ENCODE measurements at regions not wholly inside any gene's neighbourhood (a gene's known extent, or its start where the extent isn't known, plus 50 kb on each side); places are given as distances from the start of the nearest gene placed in this dataset.

DNA sequence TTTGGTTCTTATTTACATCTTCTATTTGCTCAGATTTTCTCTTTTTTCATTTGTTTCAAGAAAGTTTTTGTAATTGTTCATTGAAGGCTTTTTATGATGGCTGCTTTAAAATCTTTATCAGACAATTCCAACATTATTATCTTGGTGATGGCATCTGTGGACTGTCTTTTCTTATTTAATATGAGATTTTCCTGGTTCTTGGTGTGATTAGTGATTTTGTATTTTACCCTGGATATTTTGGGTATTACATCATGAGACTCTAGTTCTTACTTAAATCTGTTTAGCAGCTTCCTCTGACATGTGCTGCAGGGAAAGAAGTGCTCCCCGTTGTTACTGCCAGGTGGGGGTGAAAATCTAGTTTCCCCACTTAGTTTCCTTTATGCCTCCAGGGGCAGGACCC lies 94.2 kb upstream of the ANKH start (continued):
- TF ChIP-seq, protein P1, sequence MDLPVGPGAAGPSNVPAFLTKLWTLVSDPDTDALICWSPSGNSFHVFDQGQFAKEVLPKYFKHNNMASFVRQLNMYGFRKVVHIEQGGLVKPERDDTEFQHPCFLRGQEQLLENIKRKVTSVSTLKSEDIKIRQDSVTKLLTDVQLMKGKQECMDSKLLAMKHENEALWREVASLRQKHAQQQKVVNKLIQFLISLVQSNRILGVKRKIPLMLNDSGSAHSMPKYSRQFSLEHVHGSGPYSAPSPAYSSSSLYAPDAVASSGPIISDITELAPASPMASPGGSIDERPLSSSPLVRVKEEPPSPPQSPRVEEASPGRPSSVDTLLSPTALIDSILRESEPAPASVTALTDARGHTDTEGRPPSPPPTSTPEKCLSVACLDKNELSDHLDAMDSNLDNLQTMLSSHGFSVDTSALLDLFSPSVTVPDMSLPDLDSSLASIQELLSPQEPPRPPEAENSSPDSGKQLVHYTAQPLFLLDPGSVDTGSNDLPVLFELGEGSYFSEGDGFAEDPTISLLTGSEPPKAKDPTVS (IDR thresholded peaks at IDR 0.05; ENCODE audit: low read depth, low read length), result no peak
- no peak for TF ChIP-seq ZNF207 (IDR thresholded peaks at IDR 0.05; ENCODE audit: borderline replicate concordance)
- TF ChIP-seq NFYB (IDR thresholded peaks at IDR 0.05; ENCODE audit: insufficient read depth, low read depth, low read length), result no peak
- TF ChIP-seq, protein P2, sequence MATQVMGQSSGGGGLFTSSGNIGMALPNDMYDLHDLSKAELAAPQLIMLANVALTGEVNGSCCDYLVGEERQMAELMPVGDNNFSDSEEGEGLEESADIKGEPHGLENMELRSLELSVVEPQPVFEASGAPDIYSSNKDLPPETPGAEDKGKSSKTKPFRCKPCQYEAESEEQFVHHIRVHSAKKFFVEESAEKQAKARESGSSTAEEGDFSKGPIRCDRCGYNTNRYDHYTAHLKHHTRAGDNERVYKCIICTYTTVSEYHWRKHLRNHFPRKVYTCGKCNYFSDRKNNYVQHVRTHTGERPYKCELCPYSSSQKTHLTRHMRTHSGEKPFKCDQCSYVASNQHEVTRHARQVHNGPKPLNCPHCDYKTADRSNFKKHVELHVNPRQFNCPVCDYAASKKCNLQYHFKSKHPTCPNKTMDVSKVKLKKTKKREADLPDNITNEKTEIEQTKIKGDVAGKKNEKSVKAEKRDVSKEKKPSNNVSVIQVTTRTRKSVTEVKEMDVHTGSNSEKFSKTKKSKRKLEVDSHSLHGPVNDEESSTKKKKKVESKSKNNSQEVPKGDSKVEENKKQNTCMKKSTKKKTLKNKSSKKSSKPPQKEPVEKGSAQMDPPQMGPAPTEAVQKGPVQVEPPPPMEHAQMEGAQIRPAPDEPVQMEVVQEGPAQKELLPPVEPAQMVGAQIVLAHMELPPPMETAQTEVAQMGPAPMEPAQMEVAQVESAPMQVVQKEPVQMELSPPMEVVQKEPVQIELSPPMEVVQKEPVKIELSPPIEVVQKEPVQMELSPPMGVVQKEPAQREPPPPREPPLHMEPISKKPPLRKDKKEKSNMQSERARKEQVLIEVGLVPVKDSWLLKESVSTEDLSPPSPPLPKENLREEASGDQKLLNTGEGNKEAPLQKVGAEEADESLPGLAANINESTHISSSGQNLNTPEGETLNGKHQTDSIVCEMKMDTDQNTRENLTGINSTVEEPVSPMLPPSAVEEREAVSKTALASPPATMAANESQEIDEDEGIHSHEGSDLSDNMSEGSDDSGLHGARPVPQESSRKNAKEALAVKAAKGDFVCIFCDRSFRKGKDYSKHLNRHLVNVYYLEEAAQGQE (IDR thresholded peaks at IDR 0.05; ENCODE audit: low read depth, low read length), result no peak
- TF ChIP-seq TCF3 (IDR thresholded peaks at IDR 0.05; ENCODE audit: borderline replicate concordance, insufficient read depth, low read depth, low read length), result no peak
- TF ChIP-seq NRF1 (conservative IDR thresholded peaks at IDR 0.05; ENCODE audit: low read depth, low read length), result no peak
- no peak for TF ChIP-seq RAD21 (IDR thresholded peaks at IDR 0.05; ENCODE audit: insufficient read depth, low read depth, low read length)

DNA sequence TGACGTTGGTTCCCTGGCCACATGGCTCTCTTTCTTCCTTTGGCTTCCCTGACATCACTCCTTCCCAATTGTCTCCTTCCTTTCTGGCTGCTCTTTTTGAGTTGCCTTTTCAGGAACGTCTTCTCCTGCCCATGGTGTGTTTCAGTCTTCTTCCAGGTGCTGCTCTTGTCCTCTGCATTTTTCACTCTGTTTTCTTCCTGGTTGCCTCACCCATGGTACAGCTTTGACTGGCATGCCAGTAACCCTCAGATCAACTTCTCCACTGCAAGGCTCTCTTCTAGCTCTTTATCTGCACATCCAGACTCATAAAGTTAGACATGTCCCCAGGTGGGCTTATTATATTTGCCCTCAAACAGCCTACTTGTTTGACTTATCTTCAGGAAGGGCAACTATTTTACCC lies 91.0 kb upstream of the ANKH start:
- no peak for FAIRE-seq
- intact Hi-C loops (cut with micrococcal nuclease; ENCODE audit: unreplicated experiment), result no loop called here
- Histone ChIP-seq H3K36me3 (ENCODE audit: control insufficient read depth in 2 of 2, insufficient read depth in 2 of 2, low read length in 1 of 2) (no peaks in the 10 kb centered on the region), H3K4me3 (no peak overlapping the region), H3K9ac (ENCODE audit: control insufficient read depth, insufficient read depth, low read length) (no peak overlapping the region), H4K20me1 (ENCODE audit: control insufficient read depth, insufficient read depth) (no peaks in the 10 kb centered on the region), H3K4me1 (ENCODE audit: control insufficient read depth, insufficient read depth, low read length) (no peaks in the 10 kb centered on the region), H3K27me3 (replicated peaks in 1 of 2; ENCODE audit: control insufficient read depth in 2 of 2, insufficient read depth in 2 of 2, low read length in 1 of 2) (no peaks in the 10 kb centered on the region), H3K9me3 (replicated peaks; ENCODE audit: control insufficient read depth, insufficient read depth, low read length) (no peaks in the 10 kb centered on the region), H3K27ac (ENCODE audit: control insufficient read depth, insufficient read depth) (no peak overlapping the region), H3K79me2 (ENCODE audit: control insufficient read depth, insufficient read depth, low read length) (no peaks in the 10 kb centered on the region), H2AFZ (ENCODE audit: control insufficient read depth, low read depth, low read length) (no peak overlapping the region), H3K4me2 (ENCODE audit: control insufficient read depth, insufficient read depth) (no peak overlapping the region)
- CTCF ChIA-PET, result no interaction called here
- WGBS (ENCODE audit: insufficient coverage, insufficient replicate concordance, low lambda C conversion rate, missing lambda C conversion rate), result 0% methylated on average over 2 of the region's 2 CpGs
- no peak for ATAC-seq
- RAD21 ChIA-PET (ENCODE audit: unreplicated experiment), result no interaction called here
- no TSS peak for BruUV-seq (replicated peaks)
- SMC1A ChIA-PET (ENCODE audit: uncharacterized antibody, unreplicated experiment), result no interaction called here
- no peak for DNase-seq (ENCODE audit: low read depth, low spot score)
- in situ Hi-C loops (cut with MboI), result no loop called here
- POLR2A ChIA-PET, result no interaction called here
- TF ChIP-seq NR2C1 (IDR thresholded peaks at IDR 0.05) (no peak), SMARCA5 (IDR thresholded peaks at IDR 0.05) (no peak), ZNF24 (IDR thresholded peaks at IDR 0.05) (no peak), NR2F1 (conservative IDR thresholded peaks at IDR 0.05) (no peak), EGR1 (IDR thresholded peaks at IDR 0.05; ENCODE audit: borderline replicate concordance in 1 of 2, low read depth in 2 of 2, low read length in 2 of 2) (no peak), POLR2A (IDR thresholded peaks at IDR 0.05; ENCODE audit: low read depth, low read length) (no peak)
- TF ChIP-seq, protein P3, sequence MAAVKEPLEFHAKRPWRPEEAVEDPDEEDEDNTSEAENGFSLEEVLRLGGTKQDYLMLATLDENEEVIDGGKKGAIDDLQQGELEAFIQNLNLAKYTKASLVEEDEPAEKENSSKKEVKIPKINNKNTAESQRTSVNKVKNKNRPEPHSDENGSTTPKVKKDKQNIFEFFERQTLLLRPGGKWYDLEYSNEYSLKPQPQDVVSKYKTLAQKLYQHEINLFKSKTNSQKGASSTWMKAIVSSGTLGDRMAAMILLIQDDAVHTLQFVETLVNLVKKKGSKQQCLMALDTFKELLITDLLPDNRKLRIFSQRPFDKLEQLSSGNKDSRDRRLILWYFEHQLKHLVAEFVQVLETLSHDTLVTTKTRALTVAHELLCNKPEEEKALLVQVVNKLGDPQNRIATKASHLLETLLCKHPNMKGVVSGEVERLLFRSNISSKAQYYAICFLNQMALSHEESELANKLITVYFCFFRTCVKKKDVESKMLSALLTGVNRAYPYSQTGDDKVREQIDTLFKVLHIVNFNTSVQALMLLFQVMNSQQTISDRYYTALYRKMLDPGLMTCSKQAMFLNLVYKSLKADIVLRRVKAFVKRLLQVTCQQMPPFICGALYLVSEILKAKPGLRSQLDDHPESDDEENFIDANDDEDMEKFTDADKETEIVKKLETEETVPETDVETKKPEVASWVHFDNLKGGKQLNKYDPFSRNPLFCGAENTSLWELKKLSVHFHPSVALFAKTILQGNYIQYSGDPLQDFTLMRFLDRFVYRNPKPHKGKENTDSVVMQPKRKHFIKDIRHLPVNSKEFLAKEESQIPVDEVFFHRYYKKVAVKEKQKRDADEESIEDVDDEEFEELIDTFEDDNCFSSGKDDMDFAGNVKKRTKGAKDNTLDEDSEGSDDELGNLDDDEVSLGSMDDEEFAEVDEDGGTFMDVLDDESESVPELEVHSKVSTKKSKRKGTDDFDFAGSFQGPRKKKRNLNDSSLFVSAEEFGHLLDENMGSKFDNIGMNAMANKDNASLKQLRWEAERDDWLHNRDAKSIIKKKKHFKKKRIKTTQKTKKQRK (IDR thresholded peaks at IDR 0.05; ENCODE audit: low read depth, low read length), result no peak
